BE2C (cell line): ENCODE measurements at regions not wholly inside any gene's neighbourhood (a gene's known extent, or its start where the extent isn't known, plus 50 kb on each side); places are given as distances from the start of the nearest gene placed in this dataset.

Source experiments
- DNase-seq: peaks from one replicate; pipeline ENCODE4 v3.0.0-alpha.2; 2020
- H3K27me3 ChIP-seq: fragments of 250-450 bp; sonication (Bioruptor Pico); 2 replicates; pipeline ENCODE4 v1.5.1; 2020; ENCODE audit warnings: mild to moderate bottlenecking
- H3K36me3 ChIP-seq: fragments of 250-450 bp; sonication (Bioruptor Pico); 2 replicates; pipeline ENCODE4 v1.5.1; 2020; ENCODE audit warnings: mild to moderate bottlenecking
- H3K4me1 ChIP-seq: fragments of 250-450 bp; sonication (Bioruptor Pico); 2 replicates; pipeline ENCODE4 v1.5.1; 2020
- H3K4me3 ChIP-seq: 2 replicates; pipeline ENCODE4 v1.5.1; 2011; ENCODE audit warnings: low read depth, low read length
- H3K9me3 ChIP-seq: fragments of 250-450 bp; sonication (Bioruptor Pico); 2 replicates; pipeline ENCODE4 v1.5.1; 2020
- TF ChIP-seq, protein P1 (sequence below): IDR thresholded peaks from 2 replicates; pipeline ENCODE4 v1.5.1; 2012; ENCODE audit warnings: mild to moderate bottlenecking, low read depth, low read length

DNA sequence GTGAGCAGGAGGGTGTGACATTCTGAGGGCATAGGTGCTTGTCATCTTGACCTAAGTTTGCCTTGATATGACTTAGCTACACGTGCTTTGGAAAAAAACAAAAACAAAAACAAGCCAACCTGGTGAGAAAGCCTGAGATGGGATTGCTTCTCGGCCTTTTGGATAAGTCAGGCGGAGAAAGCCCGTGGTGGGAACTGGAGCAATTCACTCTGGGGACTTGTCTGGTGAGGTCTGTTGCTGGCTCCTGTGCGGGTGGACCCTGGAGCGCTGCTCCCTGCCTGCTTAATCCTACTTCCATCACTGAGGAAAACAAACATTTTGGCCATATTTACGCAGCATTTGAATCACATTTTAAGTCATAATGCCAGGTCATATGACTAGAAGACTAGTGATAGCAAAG is 100.3 kb downstream of the SNX19 start:
- Histone ChIP-seq H3K27me3 (no peaks in the 10 kb centered on the region), H3K9me3 (no peaks in the 10 kb centered on the region), H3K4me1 (no peaks in the 10 kb centered on the region), H3K36me3 (no peaks in the 10 kb centered on the region), H3K4me3 (no peak overlapping the region)
- TF ChIP-seq, protein P1, sequence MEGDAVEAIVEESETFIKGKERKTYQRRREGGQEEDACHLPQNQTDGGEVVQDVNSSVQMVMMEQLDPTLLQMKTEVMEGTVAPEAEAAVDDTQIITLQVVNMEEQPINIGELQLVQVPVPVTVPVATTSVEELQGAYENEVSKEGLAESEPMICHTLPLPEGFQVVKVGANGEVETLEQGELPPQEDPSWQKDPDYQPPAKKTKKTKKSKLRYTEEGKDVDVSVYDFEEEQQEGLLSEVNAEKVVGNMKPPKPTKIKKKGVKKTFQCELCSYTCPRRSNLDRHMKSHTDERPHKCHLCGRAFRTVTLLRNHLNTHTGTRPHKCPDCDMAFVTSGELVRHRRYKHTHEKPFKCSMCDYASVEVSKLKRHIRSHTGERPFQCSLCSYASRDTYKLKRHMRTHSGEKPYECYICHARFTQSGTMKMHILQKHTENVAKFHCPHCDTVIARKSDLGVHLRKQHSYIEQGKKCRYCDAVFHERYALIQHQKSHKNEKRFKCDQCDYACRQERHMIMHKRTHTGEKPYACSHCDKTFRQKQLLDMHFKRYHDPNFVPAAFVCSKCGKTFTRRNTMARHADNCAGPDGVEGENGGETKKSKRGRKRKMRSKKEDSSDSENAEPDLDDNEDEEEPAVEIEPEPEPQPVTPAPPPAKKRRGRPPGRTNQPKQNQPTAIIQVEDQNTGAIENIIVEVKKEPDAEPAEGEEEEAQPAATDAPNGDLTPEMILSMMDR = no peak
- no peak for DNase-seq

DNA sequence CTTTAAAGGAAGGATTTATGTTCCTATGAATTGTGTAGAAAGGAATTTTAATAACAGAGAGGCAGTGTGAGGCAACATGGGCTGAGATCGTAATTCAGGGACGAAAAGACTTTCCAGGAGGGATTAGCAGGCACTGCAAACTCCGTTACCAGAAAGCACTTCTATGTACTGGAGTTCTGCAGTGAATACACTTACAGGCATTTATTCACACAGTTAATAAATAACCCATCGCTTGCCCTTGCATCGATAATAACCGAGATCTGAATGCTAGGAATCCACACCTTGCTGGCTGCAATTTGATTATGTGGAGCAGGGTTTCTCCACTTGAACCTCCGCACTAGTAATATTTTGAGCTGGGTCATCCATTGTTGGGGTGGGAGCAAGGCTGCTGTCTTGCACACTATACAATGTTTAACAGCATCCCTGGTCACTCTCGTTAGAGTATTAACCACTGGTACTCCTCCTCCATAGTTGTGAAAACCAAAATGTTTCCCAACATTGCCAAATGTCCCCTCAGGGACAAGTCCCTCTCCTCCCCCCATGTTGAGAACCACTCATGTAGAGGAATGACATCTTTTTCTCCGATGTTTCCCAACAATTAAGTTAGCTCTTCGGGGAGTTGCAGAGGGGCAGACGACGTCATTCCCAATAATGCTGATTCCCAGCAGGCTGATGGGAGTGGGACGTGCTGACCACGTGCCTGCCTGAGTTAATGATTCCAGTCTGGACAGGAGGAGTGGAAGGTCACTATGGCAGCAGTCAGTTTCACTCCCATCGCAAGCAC is 99.5 kb downstream of the SNX19 start:
- H3K9me3 ChIP-seq = no peaks in the 10 kb centered on the region
- DNase-seq = no peak
- H3K4me1 ChIP-seq = no peaks in the 10 kb centered on the region
- TF ChIP-seq, protein P1 = no peak
- no peak overlapping the region for H3K4me3 ChIP-seq
- no peaks in the 10 kb centered on the region for H3K27me3 ChIP-seq
- H3K36me3 ChIP-seq = no peaks in the 10 kb centered on the region

DNA sequence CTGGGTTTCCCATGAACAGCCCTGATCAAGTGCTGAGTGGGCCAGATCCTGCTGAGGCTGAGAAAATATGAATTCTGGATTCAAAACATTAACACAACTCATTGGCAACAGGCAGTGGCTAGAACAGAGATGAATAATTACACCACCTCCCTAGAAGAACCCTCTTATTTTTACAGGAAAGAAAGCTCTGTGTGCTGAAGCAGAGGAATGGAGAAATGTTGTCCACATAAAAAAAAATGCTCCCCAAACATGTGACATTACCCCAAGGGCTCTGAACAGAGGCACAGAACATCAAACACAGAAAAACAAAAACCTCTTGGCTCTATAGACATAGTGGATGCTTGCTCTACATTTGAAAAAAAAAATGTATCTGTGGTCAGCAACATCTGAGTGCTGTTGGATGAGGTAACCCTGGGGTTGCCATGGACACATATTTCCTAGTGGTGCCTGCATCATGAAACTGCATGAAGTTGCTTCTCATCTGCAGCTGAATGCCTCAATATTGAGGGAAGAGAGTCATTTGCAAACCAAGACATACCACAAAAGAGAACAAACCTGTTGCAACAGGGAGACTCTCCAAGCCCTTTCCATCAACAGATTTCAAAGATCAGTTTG is 98.8 kb downstream of the SNX19 start:
- TF ChIP-seq, protein P1 = no peak
- Histone ChIP-seq H3K27me3 (no peaks in the 10 kb centered on the region), H3K4me1 (no peaks in the 10 kb centered on the region), H3K36me3 (no peaks in the 10 kb centered on the region), H3K9me3 (no peaks in the 10 kb centered on the region), H3K4me3 (no peak overlapping the region)
- DNase-seq = no peak

DNA sequence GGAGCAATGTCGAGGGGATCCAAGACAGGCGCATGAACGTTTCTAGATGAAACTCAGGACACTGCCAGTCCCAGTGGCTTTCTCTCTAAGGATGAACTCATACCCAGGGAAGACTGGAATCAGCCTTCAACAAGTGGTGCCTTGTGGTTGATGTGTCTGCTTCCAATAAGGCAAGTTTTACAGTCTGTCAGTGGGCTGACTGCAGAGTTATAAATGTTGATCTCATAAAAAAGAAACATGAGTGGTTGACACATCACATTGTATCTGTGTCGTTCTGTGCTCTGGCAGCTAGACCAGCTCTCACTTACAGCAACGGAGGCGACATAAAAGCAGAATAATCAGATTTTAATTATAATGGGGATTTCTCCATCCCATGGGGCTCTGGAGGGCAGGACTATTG is 96.7 kb downstream of the SNX19 start:
- peaks cover 3% of the 10 kb centered on the region; the same call in 1 of the 2 replicates for H3K4me1 ChIP-seq
- no peak for DNase-seq
- no peaks in the 10 kb centered on the region for H3K27me3 ChIP-seq
- H3K4me3 ChIP-seq = no peak overlapping the region
- no peaks in the 10 kb centered on the region for H3K9me3 ChIP-seq
- no peaks in the 10 kb centered on the region for H3K36me3 ChIP-seq
- TF ChIP-seq, protein P1 = no peak
